Kidney epithelial cell (primary cell): ENCODE measurements at regions not wholly inside any gene's neighbourhood (a gene's known extent, or its start where the extent isn't known, plus 50 kb on each side); places are given as distances from the start of the nearest gene placed in this dataset.

ENCODE experiments used
- DNase-seq: peaks from one replicate; pipeline ENCODE4 v3.0.0-alpha.2; 2010; ENCODE audit warnings: low read depth
- H3K27me3 ChIP-seq: 2 replicates; pipeline ENCODE4 v1.6.0; 2011; ENCODE audit warnings: low read length; ENCODE audit not compliant: control insufficient read depth, insufficient read depth
- H3K36me3 ChIP-seq: 2 replicates; pipeline ENCODE4 v1.5.1; 2011; ENCODE audit warnings: low read length; ENCODE audit not compliant: control insufficient read depth, insufficient read depth
- H3K4me3 ChIP-seq: 2 replicates; pipeline ENCODE4 v1.5.1; 2011; ENCODE audit warnings: low read depth, mild to moderate bottlenecking, control low read depth, low read length
- TF ChIP-seq, protein P1 (sequence below): IDR thresholded peaks from 2 replicates; pipeline ENCODE4 v1.5.1; 2011; ENCODE audit warnings: mild to moderate bottlenecking, moderate library complexity, low read length, control low read depth, inconsistent platforms; ENCODE audit not compliant: insufficient read depth, poor library complexity, severe bottlenecking

DNA sequence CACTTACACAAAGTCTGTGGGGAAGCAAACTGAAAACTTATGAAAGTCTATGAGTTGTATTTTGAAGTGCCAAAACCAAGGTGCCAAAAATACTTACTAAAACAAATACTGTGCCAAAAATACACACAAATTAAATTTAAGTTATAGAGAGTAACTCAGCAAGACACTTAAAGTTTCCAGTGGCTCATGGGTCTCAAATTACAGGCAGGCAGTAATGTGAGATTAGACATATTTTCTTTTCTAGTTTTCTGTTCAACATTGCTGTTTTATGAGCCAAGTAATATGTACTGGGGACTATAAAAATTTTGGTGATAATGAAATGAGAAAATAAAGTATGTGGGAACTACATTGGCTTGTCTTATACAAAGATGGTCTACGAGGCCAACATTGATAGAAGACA, 172.2 kb upstream of the SNX2 start:
- H3K36me3 ChIP-seq = no peaks in the 10 kb centered on the region
- no peak for DNase-seq
- no peaks in the 10 kb centered on the region for H3K27me3 ChIP-seq
- no peak overlapping the region for H3K4me3 ChIP-seq
- TF ChIP-seq, protein P1, sequence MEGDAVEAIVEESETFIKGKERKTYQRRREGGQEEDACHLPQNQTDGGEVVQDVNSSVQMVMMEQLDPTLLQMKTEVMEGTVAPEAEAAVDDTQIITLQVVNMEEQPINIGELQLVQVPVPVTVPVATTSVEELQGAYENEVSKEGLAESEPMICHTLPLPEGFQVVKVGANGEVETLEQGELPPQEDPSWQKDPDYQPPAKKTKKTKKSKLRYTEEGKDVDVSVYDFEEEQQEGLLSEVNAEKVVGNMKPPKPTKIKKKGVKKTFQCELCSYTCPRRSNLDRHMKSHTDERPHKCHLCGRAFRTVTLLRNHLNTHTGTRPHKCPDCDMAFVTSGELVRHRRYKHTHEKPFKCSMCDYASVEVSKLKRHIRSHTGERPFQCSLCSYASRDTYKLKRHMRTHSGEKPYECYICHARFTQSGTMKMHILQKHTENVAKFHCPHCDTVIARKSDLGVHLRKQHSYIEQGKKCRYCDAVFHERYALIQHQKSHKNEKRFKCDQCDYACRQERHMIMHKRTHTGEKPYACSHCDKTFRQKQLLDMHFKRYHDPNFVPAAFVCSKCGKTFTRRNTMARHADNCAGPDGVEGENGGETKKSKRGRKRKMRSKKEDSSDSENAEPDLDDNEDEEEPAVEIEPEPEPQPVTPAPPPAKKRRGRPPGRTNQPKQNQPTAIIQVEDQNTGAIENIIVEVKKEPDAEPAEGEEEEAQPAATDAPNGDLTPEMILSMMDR = no peak

DNA sequence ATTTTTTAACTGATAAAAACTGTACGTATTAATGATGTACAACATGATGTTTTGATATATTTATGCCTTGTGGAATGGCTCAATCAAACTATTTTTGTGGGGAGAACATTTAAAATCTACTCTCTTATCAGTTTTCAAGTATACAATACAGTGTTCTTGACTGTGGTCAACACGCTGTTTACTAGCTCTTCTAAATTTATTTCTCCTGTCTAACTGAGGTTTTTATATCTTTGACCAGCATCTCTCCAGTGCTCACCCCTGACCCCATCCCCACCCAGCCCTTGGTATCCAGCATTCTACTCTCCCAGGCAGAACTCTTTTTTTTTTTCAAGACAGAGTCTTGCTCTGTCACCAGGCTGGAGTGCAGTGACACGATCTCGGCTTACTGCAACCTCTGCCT, 169.6 kb upstream of the SNX2 start:
- no peaks in the 10 kb centered on the region for H3K27me3 ChIP-seq
- no peak overlapping the region for H3K4me3 ChIP-seq
- TF ChIP-seq, protein P1 = no peak
- DNase-seq = no peak
- H3K36me3 ChIP-seq = no peaks in the 10 kb centered on the region

DNA sequence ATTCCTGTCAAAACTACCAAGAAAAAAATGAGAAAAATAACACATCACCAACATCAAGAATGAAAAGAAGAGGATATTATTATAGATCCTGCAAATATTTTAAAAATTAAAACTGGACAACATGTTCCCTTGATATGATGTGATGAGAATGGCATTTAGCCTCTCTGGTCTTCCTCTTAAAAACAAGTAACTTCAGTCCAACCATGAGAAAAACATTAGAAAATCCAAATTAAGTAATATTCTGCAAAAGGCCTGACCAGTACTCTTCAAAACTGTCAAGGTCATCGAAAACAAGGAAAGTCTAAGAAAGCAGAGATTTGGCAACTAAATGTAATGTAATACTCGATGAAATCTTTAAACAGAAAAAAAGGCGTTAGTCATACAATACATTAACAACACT, 167.1 kb upstream of the SNX2 start:
- H3K36me3 ChIP-seq = no peaks in the 10 kb centered on the region
- no peak overlapping the region for H3K4me3 ChIP-seq
- TF ChIP-seq, protein P1 = no peak
- H3K27me3 ChIP-seq = no peaks in the 10 kb centered on the region
- no peak for DNase-seq

DNA sequence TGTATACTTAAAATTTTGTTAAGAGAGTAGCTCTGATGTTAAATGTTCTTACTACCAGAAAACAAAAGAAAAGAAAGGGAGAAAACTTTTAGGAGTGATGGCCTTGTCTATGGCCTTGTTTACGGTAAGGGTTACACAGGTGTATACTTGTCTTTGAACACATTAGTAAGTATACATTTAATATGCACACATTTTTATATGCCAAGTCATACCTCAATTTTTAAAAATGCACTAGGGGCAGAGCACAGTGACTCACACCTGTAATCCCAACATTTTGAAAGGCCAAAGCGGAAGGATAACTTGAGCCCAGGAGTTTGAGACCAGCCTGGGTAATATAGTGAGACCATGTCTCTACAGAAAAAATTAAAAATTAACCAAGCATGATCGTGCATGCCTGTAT, 166.7 kb upstream of the SNX2 start:
- TF ChIP-seq, protein P1 = no peak
- DNase-seq = no peak

DNA sequence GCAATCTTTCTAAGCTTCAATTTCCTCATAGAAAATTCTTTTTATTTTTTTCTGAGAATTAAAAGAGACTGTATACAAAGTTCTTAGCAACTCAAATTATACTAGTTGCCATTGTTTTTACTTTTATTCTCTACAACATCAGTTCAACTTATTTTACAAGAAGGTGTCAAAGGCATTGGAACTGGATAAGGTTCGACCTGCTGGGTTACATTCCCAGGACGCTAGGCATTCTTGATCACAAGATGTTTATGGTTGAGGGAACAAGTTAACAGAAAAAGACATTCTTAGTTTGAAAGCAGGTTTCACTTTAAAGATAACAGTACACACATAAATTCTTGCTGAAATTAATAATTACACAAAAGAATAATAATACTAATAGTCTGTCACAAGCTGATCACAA, 163.5 kb upstream of the SNX2 start:
- peak; percentile 19 for DNase-seq
- Histone ChIP-seq H3K4me3 (no peak overlapping the region), H3K27me3 (no peaks in the 10 kb centered on the region), H3K36me3 (no peaks in the 10 kb centered on the region)
- TF ChIP-seq, protein P1 = no peak

More for the DNA sequence above, 166.7 kb upstream of the SNX2 start:
- H3K4me3 ChIP-seq = no peak overlapping the region
- H3K36me3 ChIP-seq = no peaks in the 10 kb centered on the region
- H3K27me3 ChIP-seq = no peaks in the 10 kb centered on the region

DNA sequence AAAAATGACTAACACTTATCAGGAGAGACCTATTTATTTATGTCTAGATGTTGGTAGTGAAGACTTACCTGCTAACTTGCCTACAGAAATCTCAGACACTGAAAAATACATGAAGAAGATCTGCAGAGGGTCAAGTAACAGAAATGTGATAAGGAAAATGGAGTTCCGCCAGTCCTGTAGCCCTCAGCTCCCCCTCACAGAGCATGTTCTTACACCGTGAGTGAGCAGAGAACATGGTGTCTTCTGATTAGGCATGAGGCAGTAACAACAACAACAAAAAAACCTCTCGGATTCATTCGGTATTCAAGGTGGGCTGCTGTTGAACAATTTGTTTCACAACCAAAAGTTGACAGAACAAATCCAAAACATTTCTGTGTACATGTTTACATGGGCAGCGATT, 162.0 kb upstream of the SNX2 start:
- H3K36me3 ChIP-seq = no peaks in the 10 kb centered on the region
- no peak overlapping the region for H3K4me3 ChIP-seq
- DNase-seq = no peak
- TF ChIP-seq, protein P1 = no peak
- no peaks in the 10 kb centered on the region for H3K27me3 ChIP-seq
